ENCODE measurements at regions not wholly inside any gene's neighbourhood (a gene's known extent, or its start where the extent isn't known, plus 50 kb on each side); places are given as distances from the start of the nearest gene placed in this dataset.

DNA sequence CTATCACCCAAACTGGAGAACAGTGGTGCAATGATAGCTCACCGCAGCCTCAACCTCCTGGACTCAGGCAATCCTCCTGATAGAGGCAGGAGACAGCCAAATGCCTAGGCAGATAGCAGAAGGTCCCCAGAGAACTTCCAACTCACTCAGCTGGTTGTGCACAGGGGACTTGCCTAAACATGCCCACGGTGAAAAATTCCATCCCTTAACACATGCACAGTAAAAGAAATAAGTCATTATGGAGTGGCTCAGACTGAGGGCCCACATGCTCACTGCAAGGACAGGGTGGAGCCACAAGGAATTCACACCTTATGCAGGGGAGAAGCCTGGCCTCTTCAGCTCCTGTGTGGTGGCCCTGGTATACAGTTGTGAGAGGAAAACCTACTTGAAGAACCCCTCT lies 525.8 kb upstream of the ATP2B1 start:
- Mint-ChIP-seq H3K36me3 (ENCODE audit: low read depth) (no peaks in the 10 kb centered on the region), H3K4me1 (peaks cover 12% of the 10 kb centered on the region), H3K4me3 (no peak overlapping the region), H3K27ac (ENCODE audit: unreplicated experiment) (no peak overlapping the region), H3K9me3 (peaks cover 2% of the 10 kb centered on the region), H3K27me3 (ENCODE audit: low read depth) (no peaks in the 10 kb centered on the region)
- no peak for DNase-seq (ENCODE audit: low read depth, low spot score)
- TF ChIP-seq, protein P1, sequence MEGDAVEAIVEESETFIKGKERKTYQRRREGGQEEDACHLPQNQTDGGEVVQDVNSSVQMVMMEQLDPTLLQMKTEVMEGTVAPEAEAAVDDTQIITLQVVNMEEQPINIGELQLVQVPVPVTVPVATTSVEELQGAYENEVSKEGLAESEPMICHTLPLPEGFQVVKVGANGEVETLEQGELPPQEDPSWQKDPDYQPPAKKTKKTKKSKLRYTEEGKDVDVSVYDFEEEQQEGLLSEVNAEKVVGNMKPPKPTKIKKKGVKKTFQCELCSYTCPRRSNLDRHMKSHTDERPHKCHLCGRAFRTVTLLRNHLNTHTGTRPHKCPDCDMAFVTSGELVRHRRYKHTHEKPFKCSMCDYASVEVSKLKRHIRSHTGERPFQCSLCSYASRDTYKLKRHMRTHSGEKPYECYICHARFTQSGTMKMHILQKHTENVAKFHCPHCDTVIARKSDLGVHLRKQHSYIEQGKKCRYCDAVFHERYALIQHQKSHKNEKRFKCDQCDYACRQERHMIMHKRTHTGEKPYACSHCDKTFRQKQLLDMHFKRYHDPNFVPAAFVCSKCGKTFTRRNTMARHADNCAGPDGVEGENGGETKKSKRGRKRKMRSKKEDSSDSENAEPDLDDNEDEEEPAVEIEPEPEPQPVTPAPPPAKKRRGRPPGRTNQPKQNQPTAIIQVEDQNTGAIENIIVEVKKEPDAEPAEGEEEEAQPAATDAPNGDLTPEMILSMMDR (conservative IDR thresholded peaks at IDR 0.05) = no peak

DNA sequence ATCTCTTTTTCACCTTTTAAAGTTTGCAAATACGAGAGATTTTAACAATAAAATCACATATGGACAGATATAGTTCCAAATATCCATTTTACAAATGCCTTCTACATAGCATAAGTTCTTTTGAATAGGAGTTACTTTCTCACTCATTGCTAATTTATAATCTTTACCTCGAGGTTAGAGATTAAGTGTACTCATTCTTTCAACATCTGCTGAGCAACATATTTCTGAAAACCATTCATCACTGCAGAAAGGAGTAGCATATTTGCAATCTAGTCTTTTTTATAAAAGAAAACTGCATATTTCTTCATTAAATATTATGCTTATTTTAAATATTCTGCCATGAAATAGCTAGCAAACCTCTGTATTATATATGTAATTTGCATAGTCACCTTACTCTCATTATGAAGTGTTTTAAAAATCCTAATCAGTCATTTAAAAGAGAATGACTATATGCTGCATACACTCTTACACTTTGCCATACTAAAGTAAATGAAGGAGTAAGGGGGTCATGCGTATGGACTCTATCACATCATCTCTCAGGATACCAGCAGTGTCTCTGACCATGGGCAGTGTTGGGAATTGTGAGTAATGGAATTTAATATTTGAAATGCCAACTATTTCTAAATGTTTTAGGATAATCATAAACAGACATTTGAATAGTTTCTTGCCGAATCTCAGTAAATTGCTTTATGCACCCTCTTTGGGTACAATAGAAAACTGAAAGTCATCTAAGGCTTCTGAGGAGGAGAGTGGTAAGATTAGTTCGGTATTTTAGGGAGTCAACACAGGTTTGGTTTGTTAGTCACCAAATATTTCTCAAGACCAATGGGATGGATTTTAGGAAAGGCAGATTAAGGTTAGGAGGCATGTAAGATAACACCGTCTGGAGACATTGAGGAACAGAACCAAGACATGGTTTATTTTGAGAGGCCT lies 524.8 kb upstream of the ATP2B1 start:
- no peaks in the 10 kb centered on the region for H3K27me3 Mint-ChIP-seq (ENCODE audit: low read depth)
- H3K27ac Mint-ChIP-seq (ENCODE audit: unreplicated experiment) = no peak overlapping the region
- no peaks in the 10 kb centered on the region for H3K36me3 Mint-ChIP-seq (ENCODE audit: low read depth)
- DNase-seq (ENCODE audit: low read depth, low spot score) = no peak
- H3K4me1 Mint-ChIP-seq = peaks cover 14% of the 10 kb centered on the region
- TF ChIP-seq, protein P1 (conservative IDR thresholded peaks at IDR 0.05) = no peak
- H3K4me3 Mint-ChIP-seq = no peak overlapping the region
- H3K9me3 Mint-ChIP-seq = peaks cover 2% of the 10 kb centered on the region

DNA sequence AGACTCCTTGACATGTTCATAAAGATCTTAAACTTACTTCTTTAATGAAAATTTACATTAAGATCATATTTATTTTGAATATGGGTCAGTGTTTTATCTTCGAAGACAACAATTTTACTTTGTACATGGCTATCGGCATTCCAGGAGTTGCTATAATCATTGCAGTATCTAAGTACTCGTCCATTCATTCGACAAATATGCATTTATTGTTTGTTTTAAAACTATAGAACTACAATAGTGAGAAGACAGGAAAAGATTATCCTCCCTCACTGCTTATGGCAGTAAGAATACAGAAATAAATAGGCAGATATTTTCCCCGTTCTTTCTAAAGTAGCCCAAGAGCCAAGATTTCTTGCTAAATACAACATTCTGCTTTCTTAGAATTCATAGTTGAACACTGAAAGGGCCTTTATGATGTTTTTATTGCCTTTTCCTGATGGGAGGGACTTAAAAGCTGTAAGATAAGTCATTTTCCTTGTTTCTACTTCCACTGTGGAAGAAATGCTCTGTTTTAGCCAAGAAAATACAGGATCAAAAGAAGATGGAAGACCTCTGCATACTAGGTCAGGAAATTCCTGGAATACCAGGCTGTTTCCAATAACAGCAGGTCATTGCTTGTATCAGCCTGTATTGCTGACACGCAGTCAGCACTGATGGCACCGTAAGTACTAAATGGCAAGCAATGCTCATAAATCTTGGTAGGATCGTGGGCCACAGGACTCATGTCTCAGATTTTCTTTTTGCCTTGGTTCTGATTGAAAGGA lies 521.0 kb upstream of the ATP2B1 start:
- no peak for DNase-seq (ENCODE audit: low read depth, low spot score)
- Mint-ChIP-seq H3K9me3 (no peaks in the 10 kb centered on the region), H3K27ac (ENCODE audit: unreplicated experiment) (peak overlapping the region; percentile 63), H3K27me3 (ENCODE audit: low read depth) (no peaks in the 10 kb centered on the region), H3K4me3 (no peak overlapping the region), H3K36me3 (ENCODE audit: low read depth) (no peaks in the 10 kb centered on the region), H3K4me1 (peaks cover 14% of the 10 kb centered on the region)
- TF ChIP-seq, protein P1 (conservative IDR thresholded peaks at IDR 0.05) = no peak

DNA sequence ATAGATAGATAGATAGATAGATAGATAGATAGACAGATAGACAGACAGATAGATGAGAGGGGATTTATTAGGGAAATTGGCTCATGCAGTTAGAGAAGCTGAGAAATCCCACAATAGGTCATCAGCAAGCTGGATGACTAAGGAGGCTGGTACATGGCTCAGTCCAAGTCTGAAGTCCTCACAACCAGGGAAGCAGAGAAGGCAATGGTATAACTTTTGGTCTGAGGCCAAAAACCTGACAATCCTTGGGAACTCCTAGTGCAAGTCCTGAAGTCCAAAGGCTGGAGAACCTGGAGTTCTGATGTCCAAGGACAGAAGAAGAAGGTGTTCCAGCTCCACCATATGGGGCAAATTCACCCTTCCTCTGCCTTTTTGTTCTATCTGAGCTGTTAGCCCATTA lies 517.6 kb upstream of the ATP2B1 start:
- H3K36me3 Mint-ChIP-seq (ENCODE audit: low read depth) = no peaks in the 10 kb centered on the region
- H3K27ac Mint-ChIP-seq (ENCODE audit: unreplicated experiment) = no peak overlapping the region
- H3K4me3 Mint-ChIP-seq = no peak overlapping the region
- no peaks in the 10 kb centered on the region for H3K9me3 Mint-ChIP-seq
- DNase-seq (ENCODE audit: low read depth, low spot score) = no peak
- H3K27me3 Mint-ChIP-seq (ENCODE audit: low read depth) = no peaks in the 10 kb centered on the region
- peaks cover 14% of the 10 kb centered on the region for H3K4me1 Mint-ChIP-seq
- TF ChIP-seq, protein P1 (conservative IDR thresholded peaks at IDR 0.05) = no peak

DNA sequence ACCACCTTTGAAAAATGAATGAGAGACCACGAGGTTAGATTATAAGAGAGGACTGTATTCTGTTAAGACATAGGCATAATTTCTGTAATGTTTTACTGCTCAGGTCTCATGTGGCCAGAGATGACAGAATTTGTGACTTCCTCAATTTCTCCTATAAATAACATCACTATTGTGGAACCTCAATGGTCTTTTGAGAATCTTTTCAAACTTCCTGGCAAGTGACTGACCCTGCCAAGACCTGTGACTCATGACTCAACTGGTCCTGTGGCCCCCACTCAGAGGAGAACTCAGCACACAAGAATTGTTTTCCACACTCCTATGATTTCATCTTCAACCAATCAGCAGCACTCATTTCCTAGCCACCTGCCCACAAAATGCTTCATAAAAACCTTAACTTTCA lies 508.2 kb upstream of the ATP2B1 start:
- peaks cover 2% of the 10 kb centered on the region for H3K36me3 Mint-ChIP-seq (ENCODE audit: low read depth)
- H3K27me3 Mint-ChIP-seq (ENCODE audit: low read depth) = no peaks in the 10 kb centered on the region
- peak overlapping the region; percentile 17 for H3K4me3 Mint-ChIP-seq
- TF ChIP-seq, protein P1 (conservative IDR thresholded peaks at IDR 0.05) = no peak
- peaks cover 7% of the 10 kb centered on the region for H3K9me3 Mint-ChIP-seq
- H3K4me1 Mint-ChIP-seq = peaks cover 20% of the 10 kb centered on the region
- no peak for DNase-seq (ENCODE audit: low read depth, low spot score)
- peak overlapping the region; percentile 92 for H3K27ac Mint-ChIP-seq (ENCODE audit: unreplicated experiment)
